ENCODE measurements at regions not wholly inside any gene's neighbourhood (a gene's known extent, or its start where the extent isn't known, plus 50 kb on each side); places are given as distances from the start of the nearest gene placed in this dataset.

- no peak overlapping the region for H3K27ac Mint-ChIP-seq
- Histone ChIP-seq H3K4me1 (ENCODE audit: control insufficient read depth, insufficient read depth, low read length) (no peaks in the 10 kb centered on the region), H3K9me3 (ENCODE audit: control insufficient read depth, insufficient read depth, low read length) (no peaks in the 10 kb centered on the region), H3K4me3 (ENCODE audit: low read length) (no peak overlapping the region), H3K27me3 (ENCODE audit: control insufficient read depth, insufficient read depth, low read length) (no peaks in the 10 kb centered on the region), H3K36me3 (ENCODE audit: control insufficient read depth, insufficient read depth, low read length) (no peaks in the 10 kb centered on the region), H3K27ac (ENCODE audit: low read length) (no peak overlapping the region)
- intact Hi-C loops (cut with micrococcal nuclease): no loop called here
- H3K27me3 Mint-ChIP-seq (ENCODE audit: low read depth in 2 of 2): no peaks in the 10 kb centered on the region
- WGBS (ENCODE audit: insufficient coverage): no CpG with 5 or more reads among the region's 1 CpG
- peaks cover 4% of the 10 kb centered on the region for H3K36me3 Mint-ChIP-seq
- no peaks in the 10 kb centered on the region for H3K4me1 Mint-ChIP-seq
- no peak for DNase-seq
- no peak for ATAC-seq
- H3K4me3 Mint-ChIP-seq: no peak overlapping the region
- peaks cover 8% of the 10 kb centered on the region in 2 donors for H3K9me3 Mint-ChIP-seq
- no peak for TF ChIP-seq CTCF (IDR thresholded peaks at IDR 0.05)
Observed at GRCh38 chr5:91816681-91817080, 433.6 kb upstream of the ARRDC3 start.

- intact Hi-C loops (cut with micrococcal nuclease): no loop called here
- H3K27me3 ChIP-seq (ENCODE audit: control insufficient read depth, insufficient read depth, low read length): no peaks in the 10 kb centered on the region
- H3K9me3 ChIP-seq (ENCODE audit: control insufficient read depth, insufficient read depth, low read length): peaks cover 10% of the 10 kb centered on the region
- ATAC-seq (no peak), DNase-seq (no peak)
- no peaks in the 10 kb centered on the region for H3K36me3 ChIP-seq (ENCODE audit: control insufficient read depth, insufficient read depth, low read length)
- WGBS (ENCODE audit: insufficient coverage): 78% methylated on average over 2 of the region's 2 CpGs
- no peak overlapping the region for H3K4me3 Mint-ChIP-seq
- peaks cover 13 to 21% of the 10 kb centered on the region in 2 donors for H3K9me3 Mint-ChIP-seq
- no peak overlapping the region for H3K27ac Mint-ChIP-seq
- TF ChIP-seq CTCF (IDR thresholded peaks at IDR 0.05): no peak
- no peak overlapping the region for H3K27ac ChIP-seq (ENCODE audit: low read length)
- no peak overlapping the region for H3K4me3 ChIP-seq (ENCODE audit: low read length)
- H3K36me3 Mint-ChIP-seq: no peaks in the 10 kb centered on the region
- H3K4me1 ChIP-seq (ENCODE audit: control insufficient read depth, insufficient read depth, low read length): no peaks in the 10 kb centered on the region
- H3K27me3 Mint-ChIP-seq (ENCODE audit: low read depth in 2 of 2): no peaks in the 10 kb centered on the region
- no peaks in the 10 kb centered on the region for H3K4me1 Mint-ChIP-seq
Observed at GRCh38 chr5:91797576-91797975, 414.5 kb upstream of the ARRDC3 start.

GRCh38 chr5:91794856-91795548 is 411.9 kb upstream of the ARRDC3 start:
- no peaks in the 10 kb centered on the region for H3K4me1 Mint-ChIP-seq

More at GRCh38 chr5:91794856-91795548, 411.9 kb upstream of the ARRDC3 start:
- H3K4me1 ChIP-seq (ENCODE audit: control insufficient read depth, insufficient read depth, low read length): no peaks in the 10 kb centered on the region
- H3K4me3 Mint-ChIP-seq: no peak overlapping the region
- H3K4me3 ChIP-seq (ENCODE audit: low read length): no peak overlapping the region
- no peaks in the 10 kb centered on the region for H3K27me3 Mint-ChIP-seq (ENCODE audit: low read depth in 2 of 2)
- TF ChIP-seq CTCF (IDR thresholded peaks at IDR 0.05): no peak
- intact Hi-C loops (cut with micrococcal nuclease): no loop called here
- ATAC-seq: no peak
- no peak overlapping the region for H3K27ac ChIP-seq (ENCODE audit: low read length)
- no peak for DNase-seq
- no peaks in the 10 kb centered on the region for H3K36me3 Mint-ChIP-seq
- H3K9me3 Mint-ChIP-seq: peaks cover 9 to 12% of the 10 kb centered on the region in 2 donors
- no peaks in the 10 kb centered on the region for H3K27me3 ChIP-seq (ENCODE audit: control insufficient read depth, insufficient read depth, low read length)
- 84% methylated on average over 3 of the region's 4 CpGs for WGBS (ENCODE audit: insufficient coverage)
- H3K36me3 ChIP-seq (ENCODE audit: control insufficient read depth, insufficient read depth, low read length): no peaks in the 10 kb centered on the region
- H3K27ac Mint-ChIP-seq: no peak overlapping the region
- H3K9me3 ChIP-seq (ENCODE audit: control insufficient read depth, insufficient read depth, low read length): no peaks in the 10 kb centered on the region
